Activated naive CD8-positive, alpha-beta T cell treated with anti-CD3 and anti-CD28 coated beads, Interleukin-2, amount 50 U/mL, for 24 hours (primary cell): ENCODE measurements at regions not wholly inside any gene's neighbourhood (a gene's known extent, or its start where the extent isn't known, plus 50 kb on each side); places are given as distances from the start of the nearest gene placed in this dataset.
"Not testable (repeated sequence)": the region's sequence is repeated elsewhere in the genome, so short reads cannot be mapped to it uniquely, and the experiment has no call there.

ENCODE experiments used
- ATAC-seq: fragments of 150-1000 bp; cut with Tn5 transposase; one replicate; pipeline ENCODE4 v1.10.0; 2021
- DNase-seq: peaks from one replicate; pipeline ENCODE4 v3.0.0; 2021
- H3K27ac Mint-ChIP-seq: one replicate; pipeline ENCODE4 v1.8.0; 2021; ENCODE audit warnings: mild to moderate bottlenecking, mixed read lengths
- H3K27me3 Mint-ChIP-seq: one replicate; pipeline ENCODE4 v1.8.0; 2021; ENCODE audit warnings: mixed read lengths
- H3K36me3 Mint-ChIP-seq: one replicate; pipeline ENCODE4 v1.8.0; 2021; ENCODE audit warnings: low read depth, mixed read lengths
- H3K4me1 Mint-ChIP-seq: one replicate; pipeline ENCODE4 v1.8.0; 2021; ENCODE audit warnings: mixed read lengths
- H3K4me3 Mint-ChIP-seq: one replicate; pipeline ENCODE4 v1.8.0; 2021; ENCODE audit warnings: mild to moderate bottlenecking, moderate library complexity, mixed read lengths
- H3K9me3 Mint-ChIP-seq: one replicate; pipeline ENCODE4 v1.8.0; 2021; ENCODE audit warnings: mixed read lengths

- H3K4me1 Mint-ChIP-seq = no peaks in the 10 kb centered on the region
- H3K9me3 Mint-ChIP-seq = no peaks in the 10 kb centered on the region
- H3K27me3 Mint-ChIP-seq = no peaks in the 10 kb centered on the region
- no peak overlapping the region for H3K4me3 Mint-ChIP-seq
- DNase-seq (no peak), ATAC-seq (no peak)
- H3K27ac Mint-ChIP-seq = no peak overlapping the region
- no peaks in the 10 kb centered on the region for H3K36me3 Mint-ChIP-seq
Observed at GRCh38 chr3:87541723-87542122, 265.3 kb upstream of the POU1F1 start.

- not testable (repeated sequence) for H3K27ac Mint-ChIP-seq, H3K4me1 Mint-ChIP-seq, H3K4me3 Mint-ChIP-seq, DNase-seq, H3K9me3 Mint-ChIP-seq, ATAC-seq, H3K27me3 Mint-ChIP-seq, H3K36me3 Mint-ChIP-seq
Observed at GRCh38 chr3:87538722-87539121, 262.3 kb upstream of the POU1F1 start.

- Mint-ChIP-seq H3K27me3 (no peaks in the 10 kb centered on the region), H3K36me3 (no peaks in the 10 kb centered on the region), H3K9me3 (no peaks in the 10 kb centered on the region), H3K4me1 (no peaks in the 10 kb centered on the region), H3K4me3 (no peak overlapping the region), H3K27ac (no peak overlapping the region)
- ATAC-seq (no peak), DNase-seq (no peak)
Observed at GRCh38 chr3:87509401-87509800, 233.0 kb upstream of the POU1F1 start.

- ATAC-seq = no peak
- no peaks in the 10 kb centered on the region for H3K4me1 Mint-ChIP-seq
- no peak overlapping the region for H3K27ac Mint-ChIP-seq
- no peak overlapping the region for H3K4me3 Mint-ChIP-seq
- DNase-seq = no peak
- no peaks in the 10 kb centered on the region for H3K9me3 Mint-ChIP-seq
- no peaks in the 10 kb centered on the region for H3K27me3 Mint-ChIP-seq
- no peaks in the 10 kb centered on the region for H3K36me3 Mint-ChIP-seq
Observed at GRCh38 chr3:87508921-87509320, 232.5 kb upstream of the POU1F1 start.

- Mint-ChIP-seq H3K4me1 (no peaks in the 10 kb centered on the region), H3K27me3 (no peaks in the 10 kb centered on the region), H3K4me3 (no peak overlapping the region), H3K36me3 (no peaks in the 10 kb centered on the region), H3K9me3 (no peaks in the 10 kb centered on the region), H3K27ac (no peak overlapping the region)
- DNase-seq (no peak), ATAC-seq (no peak)
Observed at GRCh38 chr3:87507753-87508152, 231.4 kb upstream of the POU1F1 start.

- Mint-ChIP-seq H3K27ac (no peak overlapping the region), H3K4me3 (no peak overlapping the region), H3K9me3 (no peaks in the 10 kb centered on the region), H3K4me1 (no peaks in the 10 kb centered on the region), H3K36me3 (no peaks in the 10 kb centered on the region), H3K27me3 (no peaks in the 10 kb centered on the region)
- ATAC-seq (no peak), DNase-seq (no peak)
Observed at GRCh38 chr3:87503900-87504498, 227.6 kb upstream of the POU1F1 start.

GRCh38 chr3:87501076-87501475 lies 224.7 kb upstream of the POU1F1 start:
- H3K27me3 Mint-ChIP-seq = peaks cover 2% of the 10 kb centered on the region

GRCh38 chr3:87498358-87499080 lies 222.1 kb upstream of the POU1F1 start:
- peaks cover 2% of the 10 kb centered on the region for H3K27me3 Mint-ChIP-seq
- no peaks in the 10 kb centered on the region for H3K9me3 Mint-ChIP-seq
- no peaks in the 10 kb centered on the region for H3K4me1 Mint-ChIP-seq
- ATAC-seq = no peak
- DNase-seq = no peak
- H3K36me3 Mint-ChIP-seq = no peaks in the 10 kb centered on the region
- no peak overlapping the region for H3K4me3 Mint-ChIP-seq
- H3K27ac Mint-ChIP-seq = no peak overlapping the region

More at GRCh38 chr3:87501076-87501475, 224.7 kb upstream of the POU1F1 start:
- no peak for DNase-seq
- Mint-ChIP-seq H3K4me3 (no peak overlapping the region), H3K9me3 (no peaks in the 10 kb centered on the region), H3K4me1 (no peaks in the 10 kb centered on the region), H3K36me3 (no peaks in the 10 kb centered on the region), H3K27ac (no peak overlapping the region)
- ATAC-seq = no peak

- DNase-seq (no peak), ATAC-seq (no peak)
- no peaks in the 10 kb centered on the region for H3K4me1 Mint-ChIP-seq
- H3K27me3 Mint-ChIP-seq = peaks cover 2% of the 10 kb centered on the region
- no peak overlapping the region for H3K4me3 Mint-ChIP-seq
- H3K36me3 Mint-ChIP-seq = no peaks in the 10 kb centered on the region
- H3K27ac Mint-ChIP-seq = no peak overlapping the region
- no peaks in the 10 kb centered on the region for H3K9me3 Mint-ChIP-seq
Observed at GRCh38 chr3:87495938-87496337, 219.6 kb upstream of the POU1F1 start.

- peaks cover 2% of the 10 kb centered on the region for H3K27me3 Mint-ChIP-seq
- ATAC-seq (no peak), DNase-seq (no peak)
- H3K4me3 Mint-ChIP-seq = no peak overlapping the region
- no peak overlapping the region for H3K27ac Mint-ChIP-seq
- no peaks in the 10 kb centered on the region for H3K4me1 Mint-ChIP-seq
- no peaks in the 10 kb centered on the region for H3K9me3 Mint-ChIP-seq
- H3K36me3 Mint-ChIP-seq = no peaks in the 10 kb centered on the region
Observed at GRCh38 chr3:87494264-87494663, 217.9 kb upstream of the POU1F1 start.

- Mint-ChIP-seq H3K4me1 (no peaks in the 10 kb centered on the region), H3K9me3 (no peaks in the 10 kb centered on the region), H3K27ac (no peak overlapping the region), H3K4me3 (no peak overlapping the region), H3K27me3 (peaks cover under 1% of the 10 kb centered on the region), H3K36me3 (no peaks in the 10 kb centered on the region)
- ATAC-seq (no peak), DNase-seq (no peak)
Observed at GRCh38 chr3:87491843-87492242, 215.5 kb upstream of the POU1F1 start.

- H3K4me1 Mint-ChIP-seq = no peaks in the 10 kb centered on the region
- H3K27ac Mint-ChIP-seq = no peak overlapping the region
- DNase-seq (no peak), ATAC-seq (no peak)
- H3K27me3 Mint-ChIP-seq = no peaks in the 10 kb centered on the region
- no peaks in the 10 kb centered on the region for H3K36me3 Mint-ChIP-seq
- H3K4me3 Mint-ChIP-seq = no peak overlapping the region
- H3K9me3 Mint-ChIP-seq = peaks cover 7% of the 10 kb centered on the region
Observed at GRCh38 chr3:87489892-87490291, 213.5 kb upstream of the POU1F1 start.

- Mint-ChIP-seq H3K36me3 (no peaks in the 10 kb centered on the region), H3K9me3 (peaks cover 7% of the 10 kb centered on the region), H3K27ac (no peak overlapping the region), H3K27me3 (no peaks in the 10 kb centered on the region), H3K4me3 (no peak overlapping the region), H3K4me1 (no peaks in the 10 kb centered on the region)
- DNase-seq (no peak), ATAC-seq (no peak)
Observed at GRCh38 chr3:87488765-87489164, 212.4 kb upstream of the POU1F1 start.

- ATAC-seq, H3K36me3 Mint-ChIP-seq, H3K27me3 Mint-ChIP-seq, H3K27ac Mint-ChIP-seq, DNase-seq, H3K9me3 Mint-ChIP-seq, H3K4me1 Mint-ChIP-seq, H3K4me3 Mint-ChIP-seq: not testable (repeated sequence)
Observed at GRCh38 chr3:87486635-87487034, 210.3 kb upstream of the POU1F1 start.

- no peaks in the 10 kb centered on the region for H3K36me3 Mint-ChIP-seq
- ATAC-seq (no peak), DNase-seq (no peak)
- H3K27ac Mint-ChIP-seq = no peak overlapping the region
- H3K27me3 Mint-ChIP-seq = no peaks in the 10 kb centered on the region
- no peaks in the 10 kb centered on the region for H3K4me1 Mint-ChIP-seq
- H3K9me3 Mint-ChIP-seq = peaks cover 7% of the 10 kb centered on the region
- no peak overlapping the region for H3K4me3 Mint-ChIP-seq
Observed at GRCh38 chr3:87486115-87486514, 209.7 kb upstream of the POU1F1 start.
